Activated CD8-positive, alpha-beta T cell treated with anti-CD3 and anti-CD28 coated beads for 36 hours (primary cell): ENCODE measurements at regions not wholly inside any gene's neighbourhood (a gene's known extent, or its start where the extent isn't known, plus 50 kb on each side); places are given as distances from the start of the nearest gene placed in this dataset.

Source experiments
- ATAC-seq: fragments of 200-7000 bp; cut with Tn5 transposase; one replicate; pipeline ENCODE4 v1.10.0; 2021; ENCODE audit warnings: mild to moderate bottlenecking, moderate library complexity
- CTCF ChIA-PET: fragments of 350-600 bp; sonication (Branson Sonifier 250); formaldehyde crosslinking; loops from one replicate; lab custom pipeline; 2021; ENCODE audit warnings: antibody characterized with exemption; lab: Charles Lee
- POLR2A ChIA-PET: fragments of 350-600 bp; sonication (Branson Sonifier 250); formaldehyde crosslinking; loops from one replicate; lab custom pipeline; 2021; ENCODE audit warnings: antibody characterized with exemption; lab: Charles Lee
- DNase-seq: peaks from one replicate; pipeline ENCODE4 v3.0.0-alpha.2; 2020
- H3K27ac Mint-ChIP-seq: one replicate; pipeline ENCODE4 v1.8.0; 2021; ENCODE audit warnings: mild to moderate bottlenecking, mixed read lengths
- H3K27me3 Mint-ChIP-seq: one replicate; pipeline ENCODE4 v1.8.0; 2021; ENCODE audit warnings: mixed read lengths
- H3K36me3 Mint-ChIP-seq: one replicate; pipeline ENCODE4 v1.8.0; 2021; ENCODE audit warnings: low read depth, mixed read lengths
- H3K4me1 Mint-ChIP-seq: one replicate; pipeline ENCODE4 v1.8.0; 2021; ENCODE audit warnings: low read depth, mixed read lengths
- H3K4me3 Mint-ChIP-seq: one replicate; pipeline ENCODE4 v1.8.0; 2021; ENCODE audit warnings: mild to moderate bottlenecking, moderate library complexity, mixed read lengths
- H3K9me3 Mint-ChIP-seq: one replicate; pipeline ENCODE4 v1.8.0; 2021; ENCODE audit warnings: mixed read lengths
- CTCF ChIP-seq: fragments of 200-600 bp; IDR thresholded peaks from one replicate; pipeline ENCODE4 v1.8.0; 2022; ENCODE audit warnings: antibody characterized with exemption, mild to moderate bottlenecking
- intact Hi-C: fragments of 100-400 bp; cut with micrococcal nuclease; formaldehyde crosslinking; loops from one replicate; pipeline ENCODE4 v1.10.0; 2022

- no peak for TF ChIP-seq CTCF
- DNase-seq: no peak
- no peak overlapping the region for H3K4me3 Mint-ChIP-seq
- H3K4me1 Mint-ChIP-seq: no peaks in the 10 kb centered on the region
- ChIA-PET CTCF (no interaction called here), POLR2A (no interaction called here)
- intact Hi-C loops: no loop called here
- no peaks in the 10 kb centered on the region for H3K36me3 Mint-ChIP-seq
- H3K27me3 Mint-ChIP-seq: no peaks in the 10 kb centered on the region
- no peak overlapping the region for H3K27ac Mint-ChIP-seq
- no peak for ATAC-seq
- H3K9me3 Mint-ChIP-seq: peaks cover 1% of the 10 kb centered on the region
Measured at GRCh38 chr2:5867056-5867455, 174.9 kb downstream of the SOX11 start.

- no peak overlapping the region for H3K27ac Mint-ChIP-seq
- CTCF ChIA-PET: no interaction called here
- H3K9me3 Mint-ChIP-seq: peaks cover 3% of the 10 kb centered on the region
- H3K27me3 Mint-ChIP-seq: no peaks in the 10 kb centered on the region
- TF ChIP-seq CTCF: no peak
- H3K36me3 Mint-ChIP-seq: no peaks in the 10 kb centered on the region
- DNase-seq (no peak), ATAC-seq (no peak)
- POLR2A ChIA-PET: no interaction called here
- intact Hi-C loops: no loop called here
- H3K4me1 Mint-ChIP-seq: no peaks in the 10 kb centered on the region
- H3K4me3 Mint-ChIP-seq: no peak overlapping the region
Measured at GRCh38 chr2:5868931-5869330, 176.7 kb downstream of the SOX11 start.

- DNase-seq (no peak), ATAC-seq (no peak)
- H3K9me3 Mint-ChIP-seq: peaks cover 3% of the 10 kb centered on the region
- TF ChIP-seq CTCF: no peak
- H3K4me3 Mint-ChIP-seq: no peak overlapping the region
- CTCF ChIA-PET: interaction anchor here (0.9 kb wide), 1 partner anchor 341 kb away, joined by 4 read pairs; no protein-coding TSS in a partner anchor
- no peaks in the 10 kb centered on the region for H3K27me3 Mint-ChIP-seq
- H3K36me3 Mint-ChIP-seq: no peaks in the 10 kb centered on the region
- intact Hi-C loops: no loop called here
- POLR2A ChIA-PET: no interaction called here
- H3K4me1 Mint-ChIP-seq: no peaks in the 10 kb centered on the region
- H3K27ac Mint-ChIP-seq: no peak overlapping the region
Measured at GRCh38 chr2:5869936-5870335, 177.8 kb downstream of the SOX11 start.

GRCh38 chr2:5877360-5877759, 185.2 kb downstream of the SOX11 start:
- CTCF ChIA-PET: no interaction called here

More at GRCh38 chr2:5877360-5877759, 185.2 kb downstream of the SOX11 start:
- no peak overlapping the region for H3K4me3 Mint-ChIP-seq
- H3K27ac Mint-ChIP-seq: no peak overlapping the region
- TF ChIP-seq CTCF: no peak
- no peak for ATAC-seq
- no peaks in the 10 kb centered on the region for H3K4me1 Mint-ChIP-seq
- H3K9me3 Mint-ChIP-seq: peaks cover 2% of the 10 kb centered on the region
- DNase-seq: no peak
- H3K27me3 Mint-ChIP-seq: no peaks in the 10 kb centered on the region
- POLR2A ChIA-PET: no interaction called here
- intact Hi-C loops: no loop called here
- no peaks in the 10 kb centered on the region for H3K36me3 Mint-ChIP-seq
